Mammary epithelial cell (primary cell): ENCODE measurements at regions not wholly inside any gene's neighbourhood (a gene's known extent, or its start where the extent isn't known, plus 50 kb on each side); places are given as distances from the start of the nearest gene placed in this dataset.

ENCODE experiments used
- EZH2 ChIP-seq: IDR thresholded peaks from 2 replicates; pipeline ENCODE4 v1.6.1; 2012; ENCODE audit warnings: low read length, inconsistent platforms, borderline replicate concordance
- TF ChIP-seq, protein P1 (sequence below), 2 donors: IDR thresholded peaks in 1 of 2; conservative IDR thresholded peaks in 1 of 2; 2 replicates each; pipeline ENCODE4 v1.5.1; 2011 to 2012; ENCODE audit warnings: inconsistent platforms in 2 of 2, low read length in 2 of 2, mild to moderate bottlenecking in 2 of 2, control low read depth in 1 of 2, low read depth in 1 of 2; ENCODE audit not compliant: insufficient read depth in 1 of 2; ENCODE audit errors: extremely low read depth in 1 of 2

DNA sequence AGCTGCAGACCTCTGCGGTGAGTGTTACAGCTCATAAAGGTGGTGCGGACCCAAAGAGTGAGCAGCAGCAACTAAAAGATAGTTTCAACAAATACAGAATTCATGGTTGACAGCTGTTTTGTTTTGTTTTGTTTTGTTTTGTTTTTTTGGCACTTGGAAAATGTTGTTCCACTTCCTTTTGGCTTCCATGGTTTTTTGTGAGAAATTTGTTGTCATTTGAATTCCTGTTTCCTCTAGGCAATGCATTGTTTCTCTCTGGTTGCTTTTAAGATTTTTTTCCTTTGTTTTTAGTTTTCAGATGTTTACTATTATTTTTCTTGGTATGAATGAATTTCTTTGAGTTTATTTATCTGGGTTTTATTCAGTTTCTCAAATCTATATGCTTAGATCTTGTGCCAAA lies 229.4 kb downstream of the MID1IP1 start:
- TF ChIP-seq, protein P1, sequence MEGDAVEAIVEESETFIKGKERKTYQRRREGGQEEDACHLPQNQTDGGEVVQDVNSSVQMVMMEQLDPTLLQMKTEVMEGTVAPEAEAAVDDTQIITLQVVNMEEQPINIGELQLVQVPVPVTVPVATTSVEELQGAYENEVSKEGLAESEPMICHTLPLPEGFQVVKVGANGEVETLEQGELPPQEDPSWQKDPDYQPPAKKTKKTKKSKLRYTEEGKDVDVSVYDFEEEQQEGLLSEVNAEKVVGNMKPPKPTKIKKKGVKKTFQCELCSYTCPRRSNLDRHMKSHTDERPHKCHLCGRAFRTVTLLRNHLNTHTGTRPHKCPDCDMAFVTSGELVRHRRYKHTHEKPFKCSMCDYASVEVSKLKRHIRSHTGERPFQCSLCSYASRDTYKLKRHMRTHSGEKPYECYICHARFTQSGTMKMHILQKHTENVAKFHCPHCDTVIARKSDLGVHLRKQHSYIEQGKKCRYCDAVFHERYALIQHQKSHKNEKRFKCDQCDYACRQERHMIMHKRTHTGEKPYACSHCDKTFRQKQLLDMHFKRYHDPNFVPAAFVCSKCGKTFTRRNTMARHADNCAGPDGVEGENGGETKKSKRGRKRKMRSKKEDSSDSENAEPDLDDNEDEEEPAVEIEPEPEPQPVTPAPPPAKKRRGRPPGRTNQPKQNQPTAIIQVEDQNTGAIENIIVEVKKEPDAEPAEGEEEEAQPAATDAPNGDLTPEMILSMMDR (conservative IDR thresholded peaks at IDR 0.05 in 1 of 2, IDR thresholded peaks at IDR 0.05 in 1 of 2; ENCODE audit: extremely low read depth in 1 of 2, insufficient read depth in 1 of 2, low read depth in 1 of 2, low read length in 2 of 2), result no peak
- TF ChIP-seq EZH2, result no peak
